GM06990 (cell line): ENCODE measurements at regions not wholly inside any gene's neighbourhood (a gene's known extent, or its start where the extent isn't known, plus 50 kb on each side); places are given as distances from the start of the nearest gene placed in this dataset.

Experiments
- DNase-seq: peaks from one replicate; pipeline ENCODE4 v3.0.0-alpha.2; 2011; ENCODE audit not compliant: insufficient read length; ENCODE audit errors: extremely low read depth
- H3K27me3 ChIP-seq: replicated peaks from 2 replicates; pipeline ENCODE4 v1.6.0; 2011; ENCODE audit warnings: low read length; ENCODE audit not compliant: control insufficient read depth, insufficient read depth
- H3K36me3 ChIP-seq: 2 replicates; pipeline ENCODE4 v1.5.1; 2011; ENCODE audit warnings: low read length; ENCODE audit not compliant: control insufficient read depth, insufficient read depth
- H3K4me3 ChIP-seq: replicated peaks from 2 replicates; pipeline ENCODE4 v1.5.1; 2011; ENCODE audit warnings: low read depth, mild to moderate bottlenecking, control low read depth, low read length
- TF ChIP-seq, protein P1 (sequence below): IDR thresholded peaks from 2 replicates; pipeline ENCODE4 v1.5.1; 2011; ENCODE audit warnings: low read length, control low read depth, mild to moderate bottlenecking, inconsistent platforms; ENCODE audit not compliant: insufficient read depth, poor library complexity, severe bottlenecking

DNA sequence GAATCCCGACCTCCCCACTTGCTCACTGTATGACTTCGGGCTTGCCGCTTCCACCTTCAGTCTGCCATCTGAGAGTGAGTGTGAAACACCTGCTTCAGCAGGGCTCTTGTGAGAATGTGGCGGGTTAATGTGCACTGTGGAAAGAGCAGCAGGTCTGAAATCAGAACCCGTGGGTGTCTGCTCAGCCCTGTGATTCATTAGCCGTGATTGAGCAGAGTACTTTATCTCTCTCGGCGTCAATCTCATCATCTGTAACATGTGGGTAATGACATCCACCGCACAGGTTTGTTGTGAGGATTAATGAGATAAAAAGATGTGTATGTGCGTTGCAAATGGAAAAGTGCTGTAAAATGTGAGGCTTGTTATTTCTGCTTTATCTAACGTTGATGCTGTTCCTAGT, 128.6 kb downstream of the LRATD1 start:
- Histone ChIP-seq H3K4me3 (no peak overlapping the region), H3K36me3 (no peaks in the 10 kb centered on the region), H3K27me3 (no peaks in the 10 kb centered on the region)
- TF ChIP-seq, protein P1, sequence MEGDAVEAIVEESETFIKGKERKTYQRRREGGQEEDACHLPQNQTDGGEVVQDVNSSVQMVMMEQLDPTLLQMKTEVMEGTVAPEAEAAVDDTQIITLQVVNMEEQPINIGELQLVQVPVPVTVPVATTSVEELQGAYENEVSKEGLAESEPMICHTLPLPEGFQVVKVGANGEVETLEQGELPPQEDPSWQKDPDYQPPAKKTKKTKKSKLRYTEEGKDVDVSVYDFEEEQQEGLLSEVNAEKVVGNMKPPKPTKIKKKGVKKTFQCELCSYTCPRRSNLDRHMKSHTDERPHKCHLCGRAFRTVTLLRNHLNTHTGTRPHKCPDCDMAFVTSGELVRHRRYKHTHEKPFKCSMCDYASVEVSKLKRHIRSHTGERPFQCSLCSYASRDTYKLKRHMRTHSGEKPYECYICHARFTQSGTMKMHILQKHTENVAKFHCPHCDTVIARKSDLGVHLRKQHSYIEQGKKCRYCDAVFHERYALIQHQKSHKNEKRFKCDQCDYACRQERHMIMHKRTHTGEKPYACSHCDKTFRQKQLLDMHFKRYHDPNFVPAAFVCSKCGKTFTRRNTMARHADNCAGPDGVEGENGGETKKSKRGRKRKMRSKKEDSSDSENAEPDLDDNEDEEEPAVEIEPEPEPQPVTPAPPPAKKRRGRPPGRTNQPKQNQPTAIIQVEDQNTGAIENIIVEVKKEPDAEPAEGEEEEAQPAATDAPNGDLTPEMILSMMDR = no peak
- DNase-seq = no peak

DNA sequence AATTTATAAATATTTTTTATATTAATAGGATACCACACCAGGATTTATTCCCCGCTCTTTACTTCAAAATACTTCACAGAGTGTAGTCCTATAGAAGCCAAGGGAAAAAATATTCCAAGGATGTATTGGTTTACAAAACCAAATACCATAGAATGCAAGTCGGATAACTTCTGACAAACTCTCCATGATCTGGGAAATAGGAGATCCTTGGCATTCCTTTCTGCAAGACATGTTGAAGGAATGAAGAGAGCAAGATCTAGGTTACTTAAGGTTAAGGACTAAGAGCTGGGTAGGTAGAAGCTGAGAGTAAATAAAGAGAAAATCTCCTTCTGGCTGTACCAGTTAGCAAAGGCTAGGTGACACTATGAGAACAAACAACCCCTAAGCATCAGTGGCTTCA, 141.2 kb downstream of the LRATD1 start:
- Histone ChIP-seq H3K36me3 (no peaks in the 10 kb centered on the region), H3K4me3 (no peak overlapping the region), H3K27me3 (no peaks in the 10 kb centered on the region)
- TF ChIP-seq, protein P1 = no peak
- no peak for DNase-seq

DNA sequence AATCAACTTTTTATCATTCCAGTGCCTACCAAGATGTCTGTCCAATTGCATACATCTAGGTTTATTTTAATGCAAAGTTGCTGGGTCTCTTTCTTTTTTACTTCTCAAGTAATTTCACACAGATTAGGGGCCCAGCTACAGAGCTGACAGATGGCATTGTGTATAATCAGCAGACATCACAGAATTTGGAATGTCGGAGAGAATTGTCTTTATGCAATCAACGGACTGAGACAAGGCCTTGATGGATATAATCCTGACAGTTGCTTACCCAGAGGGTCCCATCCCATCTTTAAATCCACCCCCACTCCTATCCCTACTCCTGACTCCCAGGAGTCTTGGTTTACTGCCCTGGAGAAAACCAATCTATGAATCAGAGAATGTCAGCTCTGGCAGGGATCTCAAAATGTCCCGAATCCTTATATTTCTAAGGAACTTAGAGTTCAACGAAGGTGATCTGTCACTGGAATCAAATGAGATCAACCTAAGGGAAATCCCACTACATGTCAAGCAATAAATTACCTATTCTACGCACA, 142.0 kb downstream of the LRATD1 start:
- TF ChIP-seq, protein P1 = no peak
- no peak for DNase-seq
- H3K36me3 ChIP-seq = no peaks in the 10 kb centered on the region
- no peaks in the 10 kb centered on the region for H3K27me3 ChIP-seq
- H3K4me3 ChIP-seq = no peak overlapping the region

DNA sequence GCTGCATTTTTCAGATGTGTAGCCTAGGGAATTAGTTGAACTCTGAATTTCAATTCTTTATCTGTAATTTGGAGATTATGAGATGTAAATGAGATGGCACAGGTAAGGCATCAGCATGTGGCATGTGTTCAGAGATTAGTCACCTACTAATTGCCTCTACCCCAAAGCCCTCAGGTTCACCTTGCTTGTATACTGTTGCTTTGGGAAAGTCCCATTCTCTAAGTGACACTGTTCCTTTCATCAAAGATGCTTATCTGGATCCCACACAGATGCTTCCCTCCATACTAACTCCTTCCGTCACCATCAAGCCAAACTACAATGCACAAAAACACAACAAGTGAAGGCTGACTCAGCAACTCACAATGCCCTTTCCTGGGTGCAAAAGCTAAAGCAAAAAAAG, 143.7 kb downstream of the LRATD1 start:
- H3K27me3 ChIP-seq = no peaks in the 10 kb centered on the region
- no peak overlapping the region for H3K4me3 ChIP-seq
- no peak for DNase-seq
- H3K36me3 ChIP-seq = no peaks in the 10 kb centered on the region
- TF ChIP-seq, protein P1 = no peak

DNA sequence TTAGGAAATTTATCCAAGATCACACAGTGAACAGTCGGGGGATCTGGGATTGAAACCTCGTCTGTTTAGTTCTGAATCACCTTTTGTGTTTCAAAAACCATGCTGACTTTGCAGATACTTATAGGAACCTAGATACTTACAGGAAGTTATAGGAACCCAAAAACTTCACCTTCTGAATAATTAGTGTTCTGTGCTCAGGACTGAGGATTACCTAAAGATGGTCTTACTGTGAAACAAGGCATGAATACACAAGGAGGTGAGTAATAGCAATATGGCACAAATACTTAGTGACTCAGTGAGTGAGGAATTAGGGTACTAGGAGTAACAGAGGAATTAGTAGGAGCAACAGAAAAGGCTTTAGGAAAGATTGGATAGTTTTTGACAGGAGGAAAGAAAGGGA, 145.5 kb downstream of the LRATD1 start:
- no peaks in the 10 kb centered on the region for H3K36me3 ChIP-seq
- no peak for DNase-seq
- no peaks in the 10 kb centered on the region for H3K27me3 ChIP-seq
- TF ChIP-seq, protein P1 = no peak
- no peak overlapping the region for H3K4me3 ChIP-seq

DNA sequence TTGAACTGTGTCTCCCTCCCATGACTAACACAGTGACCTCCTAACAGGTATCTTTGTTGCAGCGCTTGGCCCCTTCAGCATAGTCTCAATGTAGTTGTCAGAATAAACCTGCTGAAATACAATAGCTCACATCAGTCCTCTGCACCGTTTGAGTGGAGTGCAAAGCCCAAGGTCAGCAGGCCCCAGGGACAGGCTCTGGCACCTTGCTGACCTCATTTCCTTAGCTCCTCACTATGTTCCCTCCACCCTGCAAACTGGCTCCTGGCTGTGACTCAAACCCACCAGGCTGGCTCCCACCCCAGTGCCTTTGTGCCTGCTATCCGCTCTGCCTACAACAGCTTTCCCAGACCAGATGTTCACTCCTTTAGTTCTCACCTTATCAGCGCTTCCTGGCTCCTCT, 146.7 kb downstream of the LRATD1 start:
- no peaks in the 10 kb centered on the region for H3K36me3 ChIP-seq
- TF ChIP-seq, protein P1 = no peak
- no peak for DNase-seq
- H3K4me3 ChIP-seq = no peak overlapping the region
- no peaks in the 10 kb centered on the region for H3K27me3 ChIP-seq
